NT2/D1 (cell line): ENCODE measurements at regions not wholly inside any gene's neighbourhood (a gene's known extent, or its start where the extent isn't known, plus 50 kb on each side); places are given as distances from the start of the nearest gene placed in this dataset.

Source experiments
- YY1 ChIP-seq: IDR thresholded peaks from 2 replicates; pipeline ENCODE4 v1.6.1; 2011; ENCODE audit not compliant: insufficient read length, insufficient read depth
- ZNF274 ChIP-seq: IDR thresholded peaks from 2 replicates; pipeline ENCODE4 v1.6.1; 2011; ENCODE audit warnings: mild to moderate bottlenecking, low read depth, low read length

DNA sequence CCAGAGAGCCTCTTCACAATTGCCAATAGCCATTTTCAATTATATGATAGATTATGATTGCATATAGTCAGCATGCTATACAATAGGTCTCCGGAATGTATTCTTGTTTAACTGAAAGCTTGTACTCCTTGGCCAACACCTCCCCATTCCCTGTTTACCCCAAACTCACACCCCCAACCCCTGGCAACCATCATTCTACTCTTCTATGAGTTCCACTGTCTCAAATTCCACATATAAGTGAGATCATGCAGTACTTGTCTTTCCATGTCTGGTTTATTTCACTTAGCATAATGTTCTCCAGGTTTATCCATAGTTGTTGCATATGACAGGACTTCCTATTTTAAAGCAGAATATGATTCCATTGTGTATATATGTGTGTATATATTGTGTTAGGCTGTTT lies 110.7 kb upstream of the STC2 start:
- TF ChIP-seq ZNF274 (no peak), YY1 (no peak)
